Kidney tubule cell (primary cell): ENCODE measurements at regions not wholly inside any gene's neighbourhood (a gene's known extent, or its start where the extent isn't known, plus 50 kb on each side); places are given as distances from the start of the nearest gene placed in this dataset.
"Not testable (repeated sequence)": the region's sequence is repeated elsewhere in the genome, so short reads cannot be mapped to it uniquely, and the experiment has no call there.

Source experiments
- DNase-seq: peaks from one replicate; pipeline ENCODE4 v3.0.0-alpha.2; 2018; ENCODE audit warnings: low spot score

DNA sequence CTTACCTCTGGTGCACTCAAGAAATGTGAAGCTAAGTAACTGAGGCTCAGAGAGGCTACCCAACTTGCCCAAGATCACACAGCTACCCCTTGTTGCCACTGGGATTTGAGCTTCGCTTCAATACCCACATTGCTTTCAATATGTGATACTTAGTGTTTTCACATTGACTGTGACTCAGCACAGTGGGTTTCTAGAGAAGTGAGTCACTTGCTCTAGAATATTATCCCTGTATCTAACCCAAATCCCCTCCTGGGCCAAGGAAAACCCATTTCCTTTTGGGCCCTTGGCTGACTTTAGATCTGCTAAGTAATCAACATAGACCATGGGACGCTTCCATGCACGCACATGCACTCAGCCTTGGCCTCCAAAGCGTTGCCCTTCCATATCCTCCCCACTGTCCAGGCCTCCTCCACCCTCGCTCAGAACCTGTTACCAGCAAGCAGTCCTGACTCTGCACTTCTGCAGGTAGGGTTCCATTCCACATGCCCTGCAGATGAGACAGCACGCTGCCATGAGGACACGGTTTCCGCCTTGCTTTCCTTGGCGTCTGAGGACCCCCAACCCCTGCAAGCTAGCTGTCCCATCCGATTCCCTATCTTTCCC lies 87.7 kb upstream of the CHST15 start:
- peak; percentile 85 for DNase-seq

DNA sequence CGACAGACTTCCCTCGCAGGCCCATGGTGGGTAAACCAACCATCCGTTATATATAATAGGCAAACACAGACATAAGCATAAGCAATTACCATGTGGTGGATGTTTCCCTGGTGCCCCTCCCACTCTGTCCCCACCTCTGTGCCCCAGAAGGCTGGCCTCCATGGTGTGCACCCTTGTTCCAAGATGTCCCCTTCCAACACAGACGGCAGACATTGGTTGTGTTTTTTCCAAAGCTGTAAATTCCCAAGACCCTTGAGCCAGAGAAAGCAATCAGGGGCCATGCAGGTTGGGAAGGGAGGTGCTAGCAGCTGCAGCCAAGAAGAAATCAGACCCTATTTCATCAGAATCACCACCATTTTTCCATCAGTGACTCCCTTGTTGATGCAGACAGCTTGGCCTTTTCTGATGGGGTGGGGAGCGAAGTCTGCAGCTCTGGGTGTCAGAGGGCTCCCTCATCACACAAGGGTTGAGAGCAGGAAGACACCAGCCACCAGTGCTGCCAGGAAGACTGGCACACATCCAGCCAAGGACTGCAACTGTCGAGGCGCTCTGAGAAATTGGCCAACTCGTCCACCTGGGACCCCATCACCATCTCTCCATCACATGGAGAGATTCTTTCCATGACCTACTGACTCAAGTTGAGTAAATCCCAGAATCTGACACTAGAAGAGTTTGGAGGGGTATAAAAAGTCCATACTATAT lies 86.8 kb upstream of the CHST15 start:
- no peak for DNase-seq

DNA sequence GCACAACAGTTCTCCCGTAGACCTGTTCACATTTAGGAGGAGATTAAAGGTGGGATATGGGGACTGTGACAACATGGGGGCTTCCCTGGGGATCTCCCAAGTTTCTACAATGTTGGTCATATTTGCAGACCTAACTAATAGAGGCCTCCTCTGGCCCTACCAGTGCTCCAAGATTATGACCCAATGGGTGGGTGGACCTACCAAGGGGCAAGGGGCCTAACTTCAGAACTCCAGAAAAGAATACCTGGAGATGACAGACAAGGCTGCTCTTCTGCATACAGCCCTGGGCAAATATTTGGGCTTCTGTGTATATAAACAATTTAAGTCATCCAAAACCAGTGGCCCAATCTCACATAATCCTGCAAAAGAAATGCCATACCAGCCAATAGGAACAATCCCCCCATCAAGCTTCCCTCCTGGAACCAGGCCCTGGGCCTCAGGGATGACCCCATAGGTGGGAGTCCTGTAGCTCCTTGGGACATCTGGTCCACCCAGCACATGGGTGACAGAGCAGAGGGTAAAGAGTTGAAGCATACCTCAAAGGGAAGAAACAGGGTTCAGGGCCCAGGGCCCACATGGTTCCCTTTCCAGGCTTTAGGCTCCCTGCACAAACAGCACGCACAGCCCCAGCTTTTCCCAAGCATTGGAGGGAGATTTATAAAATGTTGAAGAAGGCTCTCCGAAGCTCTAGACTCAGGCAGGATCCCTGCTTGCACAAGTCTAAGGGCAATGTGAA lies 86.1 kb upstream of the CHST15 start:
- no peak for DNase-seq

DNA sequence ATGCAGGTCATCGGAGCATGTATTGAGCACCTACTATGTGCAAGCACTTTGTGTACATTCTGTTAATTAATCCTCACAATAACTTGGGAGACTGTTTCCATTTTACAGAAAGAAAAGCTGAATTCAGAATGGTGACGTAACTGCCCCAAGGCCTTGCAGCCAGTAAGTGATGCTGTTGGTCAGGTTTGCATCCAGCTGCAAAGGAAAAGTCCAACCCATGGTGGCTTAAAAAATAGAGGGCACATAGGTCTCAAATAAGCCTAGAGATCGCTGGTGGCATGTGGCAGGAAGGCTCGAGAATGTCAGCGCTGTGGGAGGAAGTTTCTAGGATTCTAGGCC lies 83.8 kb upstream of the CHST15 start:
- no peak for DNase-seq

DNA sequence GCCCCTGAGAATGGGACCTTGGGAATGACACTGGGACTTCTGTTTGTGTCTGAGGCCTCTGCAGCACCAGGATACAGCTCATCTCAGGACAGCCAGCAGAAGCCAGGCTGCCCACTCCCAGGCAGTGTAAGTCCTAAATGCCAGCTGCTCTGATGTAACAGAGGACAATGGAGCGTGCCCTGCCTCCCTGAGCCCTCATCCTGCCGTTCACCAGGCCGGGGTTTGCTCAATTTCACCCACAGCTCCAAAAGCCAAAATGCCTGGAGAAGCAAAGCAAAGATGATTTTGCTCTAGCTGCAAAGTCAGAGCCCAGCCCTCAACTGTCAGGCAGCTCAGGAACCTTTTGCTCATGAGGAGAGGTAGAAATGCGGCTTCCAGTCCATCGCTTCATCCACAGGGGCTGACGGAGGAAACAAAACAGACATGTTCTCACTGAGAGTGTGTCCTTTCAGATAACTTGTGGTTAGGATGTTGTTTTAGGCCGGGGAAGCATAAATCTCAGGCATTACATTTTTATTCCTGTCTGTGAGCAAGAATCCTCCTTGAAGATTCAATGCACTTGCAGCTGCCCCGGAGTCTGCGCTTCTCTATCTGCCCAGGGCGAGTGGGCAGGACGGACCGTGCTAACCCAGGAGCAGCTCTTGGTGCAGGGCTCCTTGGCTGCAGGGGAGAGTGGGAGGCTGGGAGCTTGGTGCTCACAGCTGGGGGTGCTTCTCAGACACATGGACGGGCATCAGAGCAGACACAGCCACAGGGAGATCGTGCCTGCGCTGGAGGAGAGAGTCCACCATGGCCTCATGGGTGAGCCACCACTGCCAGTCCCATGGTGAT lies 83.2 kb upstream of the CHST15 start:
- DNase-seq: no peak

DNA sequence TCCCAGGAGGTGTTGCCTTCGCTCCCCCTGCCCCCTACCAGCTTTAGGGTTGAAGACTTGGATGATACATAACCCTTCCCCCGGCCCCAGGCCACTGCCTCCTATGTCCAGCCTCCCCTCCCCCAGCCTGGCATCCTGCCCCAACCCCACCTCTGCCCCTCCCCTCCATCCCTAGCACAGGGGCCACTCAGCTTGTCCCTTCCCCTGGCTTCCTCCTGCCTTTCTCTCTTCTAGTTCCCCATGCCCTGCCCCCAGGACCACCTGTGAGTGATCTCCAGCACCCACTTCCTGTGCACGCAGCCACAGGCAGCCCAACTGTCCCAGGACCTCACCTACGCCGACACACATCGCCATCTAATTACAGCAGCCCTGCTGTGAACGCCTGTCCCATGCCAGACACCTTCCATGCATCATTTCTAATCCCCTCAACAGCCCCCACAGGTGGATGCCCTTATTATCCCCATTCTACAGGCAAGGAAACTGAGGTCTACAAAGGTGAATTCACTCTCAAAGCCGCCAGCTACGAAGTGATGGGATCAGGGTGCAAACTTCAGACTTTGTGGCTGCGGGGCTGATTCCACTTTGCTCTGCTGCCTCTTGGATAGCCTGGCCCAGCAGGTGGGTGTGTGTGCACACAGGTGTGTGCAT lies 82.4 kb upstream of the CHST15 start:
- no peak for DNase-seq

DNA sequence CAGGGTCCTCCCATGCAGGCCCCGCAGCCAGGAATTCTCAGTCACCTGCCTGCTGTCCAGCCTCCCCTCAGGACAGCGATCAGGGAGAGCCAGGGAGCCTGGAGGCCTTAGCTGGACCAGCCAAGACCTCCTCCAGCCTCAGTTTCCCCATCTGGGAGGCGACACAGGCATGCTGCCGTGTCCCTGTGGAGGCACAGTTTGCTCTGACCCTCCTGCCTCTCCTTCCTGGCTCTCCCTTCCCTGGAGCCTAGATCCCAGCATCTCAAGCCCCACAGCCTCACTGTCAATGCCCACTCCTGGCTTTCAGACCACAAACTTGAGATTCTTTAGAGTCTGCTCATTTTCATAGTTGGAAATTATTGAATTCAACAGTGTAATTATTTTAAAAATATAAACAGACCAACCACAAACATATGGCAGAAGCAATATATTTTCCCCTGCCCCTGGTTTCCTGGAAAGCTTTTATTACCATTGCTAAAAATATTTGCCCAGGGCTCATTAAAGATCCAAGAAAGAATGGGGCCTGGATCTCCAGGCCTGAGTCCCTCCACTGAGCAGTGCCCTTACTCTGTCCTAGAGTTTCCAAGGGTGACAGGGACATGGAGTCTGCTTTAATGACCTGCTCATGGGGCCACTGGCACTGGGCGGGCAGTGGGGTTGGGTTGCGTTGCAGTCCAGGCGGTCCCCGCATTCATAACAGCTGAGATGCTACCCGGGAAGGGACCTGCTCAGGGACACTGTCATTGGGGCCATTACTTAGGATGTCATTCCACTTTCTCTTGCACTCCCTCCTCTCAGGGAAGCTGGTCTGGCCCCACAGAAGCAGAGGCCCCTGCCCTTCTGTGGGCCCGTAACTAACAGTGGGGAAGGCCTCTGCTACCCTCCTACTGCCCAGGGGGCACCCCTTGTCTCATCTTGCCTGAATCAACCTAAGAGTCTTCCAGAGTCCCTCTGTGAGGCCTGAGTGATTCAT lies 81.6 kb upstream of the CHST15 start:
- DNase-seq: no peak

DNA sequence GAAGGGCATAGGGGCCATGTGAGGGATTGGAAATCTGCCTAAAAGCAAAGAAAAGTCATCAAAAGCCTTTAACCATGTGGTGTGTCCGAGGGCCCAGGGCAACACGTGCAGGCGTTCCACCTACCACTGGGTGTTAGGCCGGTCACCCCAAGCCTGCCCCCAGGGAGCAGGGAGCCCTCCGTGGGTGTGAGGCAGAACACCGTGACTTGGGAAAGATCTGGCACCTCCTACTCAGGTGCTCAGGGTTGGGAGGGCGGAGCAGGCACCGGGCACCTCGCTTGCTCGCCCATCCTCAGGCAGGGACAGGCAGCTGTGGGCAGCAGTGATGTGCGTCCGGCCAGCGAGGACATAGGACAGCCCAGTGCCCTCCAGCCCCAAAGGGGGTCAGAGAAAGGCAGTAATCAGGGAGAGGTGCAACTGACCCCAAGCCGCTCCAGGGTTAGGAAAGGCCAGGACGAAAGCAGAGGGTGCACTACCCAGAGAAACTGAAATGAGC lies 80.7 kb upstream of the CHST15 start:
- no peak for DNase-seq

DNA sequence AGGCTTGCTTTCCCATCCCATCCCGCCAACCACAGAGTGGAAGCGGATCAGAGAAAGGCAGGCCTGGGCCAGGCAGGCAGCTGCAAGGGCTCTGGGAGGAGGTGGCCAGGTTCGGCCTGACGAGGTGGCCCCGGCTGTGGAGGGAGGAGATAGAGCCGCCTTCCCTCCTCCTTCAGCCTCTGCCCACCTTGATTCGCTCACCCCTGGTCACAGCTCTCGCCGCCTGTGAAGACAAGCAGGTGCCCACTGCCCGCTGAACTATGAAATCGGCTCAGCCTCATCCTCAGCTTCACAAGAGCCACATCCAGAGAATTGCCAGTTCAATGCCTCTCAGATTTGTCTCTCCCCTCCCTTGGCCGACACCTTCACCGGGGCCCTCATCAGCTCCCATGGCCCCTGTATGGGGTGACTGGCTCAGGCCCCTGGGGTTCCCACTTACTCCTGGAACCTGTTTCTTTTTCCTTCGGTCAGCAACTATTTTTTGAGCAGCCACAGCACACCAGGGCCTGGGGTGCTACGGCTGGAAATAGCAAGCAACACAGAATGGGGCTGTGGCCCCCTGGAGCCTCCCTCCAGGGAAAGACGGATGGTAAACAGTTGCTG lies 80.0 kb upstream of the CHST15 start:
- DNase-seq: no peak

DNA sequence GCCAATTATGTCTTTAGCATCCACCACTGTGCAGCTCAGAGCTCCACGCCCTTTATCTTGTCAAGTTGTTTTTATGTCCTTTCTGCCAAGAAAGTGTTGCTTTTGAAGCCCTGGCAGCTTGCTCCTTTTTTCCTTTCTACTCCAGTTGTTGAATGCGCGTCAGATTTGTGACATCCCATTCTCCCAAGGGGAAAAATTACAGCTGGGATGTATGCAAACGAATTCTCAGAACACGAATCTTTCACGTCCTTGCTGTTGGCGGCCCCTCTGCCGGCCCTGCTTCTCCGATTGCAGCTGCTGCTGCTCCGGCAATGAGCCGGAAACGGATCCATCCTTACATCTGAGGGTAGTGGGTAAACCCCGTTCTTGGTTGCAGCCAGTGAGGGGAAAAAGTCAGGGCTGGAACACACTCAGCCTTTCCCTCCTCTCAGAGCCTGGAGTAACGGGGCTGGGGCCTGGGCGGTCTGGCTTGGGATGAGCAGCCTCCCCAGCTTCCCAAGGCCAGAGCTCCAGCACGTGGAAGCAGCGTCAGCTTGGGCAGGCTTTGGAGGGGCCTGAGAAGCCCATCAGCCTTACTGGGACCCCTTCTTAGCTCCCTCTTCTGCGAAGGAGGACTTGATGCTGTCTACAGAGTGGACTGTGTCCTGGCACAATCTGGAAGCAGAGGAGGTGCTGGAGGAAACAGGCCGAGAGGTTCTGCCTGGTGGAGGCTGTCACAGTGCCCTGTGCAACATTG lies 79.0 kb upstream of the CHST15 start:
- no peak for DNase-seq

DNA sequence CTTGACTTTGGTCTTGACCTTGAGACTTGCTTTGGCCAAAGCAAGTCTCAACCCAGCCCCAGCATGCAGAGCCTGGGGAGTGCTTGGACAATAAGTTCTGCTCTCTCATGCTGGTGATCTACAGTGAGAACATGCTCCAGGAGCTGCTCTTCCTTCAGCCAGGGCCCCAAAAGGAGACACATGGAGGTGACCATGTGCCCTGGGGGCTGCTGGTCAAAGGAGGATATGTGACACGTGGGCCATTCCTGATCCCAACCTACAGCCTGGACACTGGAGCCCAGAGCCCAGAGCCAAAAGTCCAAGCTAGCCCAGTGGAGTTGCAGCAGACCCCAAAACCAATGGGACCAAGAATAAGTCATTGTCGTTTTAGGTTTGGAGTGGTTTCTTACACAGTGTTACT lies 78.2 kb upstream of the CHST15 start:
- DNase-seq: no peak

DNA sequence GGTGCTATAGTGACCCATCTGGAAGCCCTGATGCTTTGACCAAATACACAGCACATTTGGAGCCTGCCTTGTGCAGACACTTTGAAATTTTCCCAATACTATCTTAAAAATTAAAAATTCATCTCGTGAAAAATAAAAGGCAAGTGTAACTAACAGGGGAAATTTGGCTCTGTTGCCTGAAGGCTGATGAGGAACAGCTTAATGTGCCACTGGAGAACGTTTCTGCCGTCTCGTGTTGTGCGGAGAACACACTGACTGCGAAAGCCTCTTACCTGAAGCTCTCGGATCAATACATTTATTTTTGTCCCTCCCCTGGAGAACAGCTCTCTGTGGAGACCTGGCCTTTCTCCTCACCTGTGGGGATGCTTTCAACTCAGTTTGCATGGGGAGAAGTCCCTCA lies 77.2 kb upstream of the CHST15 start:
- DNase-seq: no peak

DNA sequence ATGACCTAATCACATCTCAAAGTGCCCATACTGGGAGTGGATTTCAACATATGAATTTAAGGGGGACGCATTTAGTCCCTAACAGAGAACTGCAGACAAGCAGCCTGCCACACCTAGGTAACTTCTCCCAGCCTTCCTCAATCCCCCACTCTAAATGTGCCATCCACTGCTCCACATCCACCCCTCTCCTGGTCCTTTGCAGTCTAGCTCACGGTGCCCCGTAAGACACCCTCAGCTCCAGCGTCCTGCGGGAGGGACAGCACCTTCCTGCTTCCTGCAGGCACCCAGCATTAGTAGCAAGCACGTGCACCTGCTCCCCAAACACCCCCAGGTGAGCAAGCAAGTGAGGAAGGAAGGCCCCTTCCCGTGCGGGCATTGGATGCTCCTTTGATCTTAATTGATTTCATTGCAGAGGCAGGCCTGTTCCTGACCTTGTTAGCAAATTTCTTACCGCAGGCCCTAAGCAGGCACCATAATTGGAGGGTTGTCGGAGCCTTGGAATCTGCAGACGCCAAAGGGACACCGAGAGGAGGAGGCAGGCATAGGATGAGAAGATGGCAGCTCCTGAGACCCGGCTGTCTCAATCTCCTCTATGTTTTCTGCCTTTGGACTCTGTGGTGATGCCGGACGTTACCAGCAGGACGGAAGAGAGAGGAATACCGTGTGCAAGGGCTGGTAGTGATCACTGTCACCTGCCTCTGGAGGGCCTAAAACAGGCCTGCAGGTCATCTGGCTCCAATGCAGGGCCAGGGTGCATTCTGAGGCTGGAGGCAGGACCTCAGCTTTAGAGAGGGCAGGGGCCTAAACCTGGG lies 75.8 kb upstream of the CHST15 start:
- DNase-seq: no peak

DNA sequence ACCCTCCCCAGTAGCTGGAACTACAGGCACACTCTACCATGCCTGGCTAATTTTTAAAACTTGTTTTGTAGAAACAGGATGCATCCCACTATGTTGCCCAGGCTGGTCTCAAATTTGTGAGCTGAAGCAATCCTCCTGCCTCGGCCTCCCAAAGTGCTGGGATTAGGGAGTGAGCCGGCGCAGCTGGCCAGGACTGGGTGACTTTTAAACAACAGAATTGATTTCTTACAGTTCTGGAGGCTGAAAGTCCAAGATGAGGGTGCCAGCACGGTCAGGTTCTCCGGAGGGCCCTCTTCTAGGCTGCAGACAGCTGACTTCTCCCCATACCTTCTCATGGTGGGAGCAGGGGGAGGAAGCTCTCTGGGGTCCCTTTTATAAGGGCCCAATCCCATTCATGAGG lies 75.2 kb upstream of the CHST15 start:
- no peak for DNase-seq

DNA sequence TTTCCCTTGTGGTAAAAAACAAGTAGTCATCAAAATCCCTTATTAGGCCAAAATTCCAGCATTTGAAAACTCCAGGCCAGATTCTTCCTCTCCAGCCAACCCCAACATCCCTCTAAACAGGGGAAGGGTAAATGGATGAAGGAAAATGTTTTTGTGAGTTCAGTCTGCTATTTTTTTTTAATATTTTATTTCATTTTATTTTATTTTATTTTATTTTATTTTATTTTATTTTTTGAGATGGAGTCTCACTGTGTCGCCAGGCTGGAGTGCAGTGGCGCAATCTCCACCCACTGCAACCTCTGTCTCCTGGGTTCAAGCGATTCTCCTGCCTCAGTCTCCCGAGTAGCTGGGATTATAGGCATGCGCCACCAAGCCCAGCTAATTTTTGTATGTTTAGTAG lies 74.5 kb upstream of the CHST15 start:
- DNase-seq: not testable (repeated sequence)

DNA sequence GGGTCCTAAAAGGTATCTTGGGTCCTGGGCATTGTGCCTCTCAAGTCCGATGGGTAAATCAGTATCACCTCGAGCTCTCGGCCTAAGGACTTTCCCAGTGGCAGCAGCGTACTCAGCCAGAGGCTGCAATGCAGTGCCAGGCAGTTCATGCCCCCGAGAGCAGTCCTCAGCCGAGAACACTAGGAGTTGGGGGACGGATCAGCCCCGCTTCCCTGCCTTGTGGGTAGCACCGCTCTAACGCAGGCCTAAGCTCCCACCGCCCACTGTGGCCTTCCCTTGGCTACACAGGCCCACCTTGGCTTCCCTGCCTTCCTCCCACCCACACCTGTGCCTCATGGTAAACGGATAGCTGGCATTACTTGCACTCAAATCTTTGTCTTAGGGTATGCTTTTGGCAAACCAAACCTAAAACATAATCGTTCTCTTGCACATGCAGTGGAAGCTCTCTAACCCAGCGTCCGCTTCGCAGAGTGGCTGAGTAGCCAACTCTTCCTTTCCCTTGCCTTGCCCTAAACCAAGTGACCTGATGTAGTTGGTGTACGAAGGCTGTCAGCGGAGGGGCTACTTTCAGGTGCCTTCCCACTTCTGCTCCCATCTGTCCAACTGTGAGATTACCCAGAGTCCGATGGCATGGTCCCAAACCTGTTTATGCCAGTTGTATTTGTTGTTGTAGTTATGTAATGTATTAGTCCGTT lies 73.2 kb upstream of the CHST15 start:
- no peak for DNase-seq

DNA sequence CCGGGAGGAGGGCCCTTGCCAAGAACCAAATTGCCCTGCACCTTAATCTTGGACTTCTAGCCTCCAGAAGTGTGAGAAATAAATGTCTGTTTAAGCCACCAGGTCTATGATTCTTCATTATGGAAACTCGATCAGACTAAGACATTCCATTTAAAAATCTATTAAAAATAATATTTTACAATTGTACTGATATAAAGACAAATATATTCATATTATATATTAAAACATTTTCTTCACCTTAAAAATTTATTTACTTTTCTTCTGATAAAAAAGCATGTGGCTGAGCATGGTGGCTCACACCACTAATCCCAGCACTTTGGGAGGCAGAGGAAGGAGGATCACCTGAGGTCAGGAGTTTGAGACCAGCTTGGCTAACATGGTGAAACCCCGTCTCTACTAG lies 72.4 kb upstream of the CHST15 start:
- no peak for DNase-seq

DNA sequence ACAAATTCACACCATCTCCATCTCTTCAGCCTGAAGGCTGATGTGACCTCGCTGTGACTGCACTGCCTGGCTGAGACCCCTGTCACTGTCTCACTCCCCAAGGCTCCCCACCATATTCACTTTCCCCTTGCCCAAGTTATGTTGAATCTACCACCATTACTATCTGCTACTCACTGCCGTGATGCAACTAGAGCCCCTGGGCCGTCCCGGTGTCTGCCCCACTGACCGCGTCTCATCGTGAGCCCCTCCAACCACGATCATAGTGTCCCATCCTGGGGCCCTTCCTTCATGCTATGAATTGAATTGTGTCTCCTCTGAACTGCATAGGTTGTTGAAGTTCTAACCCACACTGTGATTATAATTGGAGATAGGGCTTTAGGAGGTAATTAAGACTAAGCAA lies 71.9 kb upstream of the CHST15 start:
- DNase-seq: no peak
